ENCODE measurements at regions not wholly inside any gene's neighbourhood (a gene's known extent, or its start where the extent isn't known, plus 50 kb on each side); places are given as distances from the start of the nearest gene placed in this dataset.

GRCh38 chr3:117253636-117254035, 544.1 kb downstream of the TUSC7 start:
- TF ChIP-seq CTCF (IDR thresholded peaks at IDR 0.05) (no peak), POLR2A (IDR thresholded peaks at IDR 0.05) (no peak)
